PC-3 (cell line): ENCODE measurements at regions not wholly inside any gene's neighbourhood (a gene's known extent, or its start where the extent isn't known, plus 50 kb on each side); places are given as distances from the start of the nearest gene placed in this dataset.

Source experiments
- EZH2 ChIP-seq: fragments of 300-600 bp; sonication (generic); IDR thresholded peaks from one replicate; pipeline ENCODE4 v1.6.1; 2017; ENCODE audit warnings: antibody characterized with exemption, mild to moderate bottlenecking, low read length; ENCODE audit not compliant: unreplicated experiment
- EZH2phosphoT487 ChIP-seq: fragments of 300-600 bp; sonication (generic); IDR thresholded peaks from 2 replicates; pipeline ENCODE4 v1.6.1; 2018; ENCODE audit warnings: mild to moderate bottlenecking, antibody characterized with exemption, low read length, borderline replicate concordance
- TF ChIP-seq, protein P1 (sequence below): fragments of 300-600 bp; sonication (generic); conservative IDR thresholded peaks from 2 replicates; pipeline ENCODE4 v1.5.1; 2017; ENCODE audit warnings: antibody characterized with exemption, low read depth, mild to moderate bottlenecking, low read length

DNA sequence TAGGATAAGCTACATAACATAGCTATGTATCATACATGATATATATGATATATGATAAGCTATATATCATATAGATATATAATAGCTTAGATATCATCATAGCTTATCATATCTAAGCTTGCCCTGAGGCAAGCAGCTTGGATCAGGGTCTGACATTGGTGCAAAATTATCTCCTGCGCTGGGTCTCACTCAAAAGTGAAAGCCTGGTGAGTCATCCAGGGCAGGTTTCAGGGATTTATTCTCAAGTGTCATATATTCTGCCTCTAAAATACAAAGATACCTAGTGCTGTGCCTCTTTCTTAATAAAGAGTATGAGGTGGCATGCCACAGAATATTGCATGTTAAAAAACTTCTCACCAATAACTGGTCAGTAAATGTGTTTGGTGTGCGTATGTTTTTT, 105.9 kb downstream of the CDC14C start:
- TF ChIP-seq EZH2 (no peak), EZH2phosphoT487 (no peak)
- TF ChIP-seq, protein P1, sequence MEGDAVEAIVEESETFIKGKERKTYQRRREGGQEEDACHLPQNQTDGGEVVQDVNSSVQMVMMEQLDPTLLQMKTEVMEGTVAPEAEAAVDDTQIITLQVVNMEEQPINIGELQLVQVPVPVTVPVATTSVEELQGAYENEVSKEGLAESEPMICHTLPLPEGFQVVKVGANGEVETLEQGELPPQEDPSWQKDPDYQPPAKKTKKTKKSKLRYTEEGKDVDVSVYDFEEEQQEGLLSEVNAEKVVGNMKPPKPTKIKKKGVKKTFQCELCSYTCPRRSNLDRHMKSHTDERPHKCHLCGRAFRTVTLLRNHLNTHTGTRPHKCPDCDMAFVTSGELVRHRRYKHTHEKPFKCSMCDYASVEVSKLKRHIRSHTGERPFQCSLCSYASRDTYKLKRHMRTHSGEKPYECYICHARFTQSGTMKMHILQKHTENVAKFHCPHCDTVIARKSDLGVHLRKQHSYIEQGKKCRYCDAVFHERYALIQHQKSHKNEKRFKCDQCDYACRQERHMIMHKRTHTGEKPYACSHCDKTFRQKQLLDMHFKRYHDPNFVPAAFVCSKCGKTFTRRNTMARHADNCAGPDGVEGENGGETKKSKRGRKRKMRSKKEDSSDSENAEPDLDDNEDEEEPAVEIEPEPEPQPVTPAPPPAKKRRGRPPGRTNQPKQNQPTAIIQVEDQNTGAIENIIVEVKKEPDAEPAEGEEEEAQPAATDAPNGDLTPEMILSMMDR = no peak
